AG04450 (cell line): ENCODE measurements at regions not wholly inside any gene's neighbourhood (a gene's known extent, or its start where the extent isn't known, plus 50 kb on each side); places are given as distances from the start of the nearest gene placed in this dataset.
"Not testable (repeated sequence)": the region's sequence is repeated elsewhere in the genome, so short reads cannot be mapped to it uniquely, and the experiment has no call there.

Experiments used
- CTCF ChIA-PET: fragments of 300-600, 350-600 bp; formaldehyde crosslinking; extraction: SDS; loops from one replicate; lab custom pipeline; 2022; ENCODE audit warnings: antibody characterized with exemption, inconsistent platforms; lab: Charles Lee
- POLR2A ChIA-PET: fragments of 350-600 bp; formaldehyde crosslinking; extraction: SDS; loops from one replicate; lab custom pipeline; 2021; ENCODE audit warnings: antibody characterized with exemption, inconsistent platforms; lab: Yijun Ruan, JAX
- DNase-seq: peaks from one replicate; pipeline ENCODE4 v3.0.0-alpha.2; 2011; ENCODE audit warnings: low read depth, low spot score
- H3K27ac ChIP-seq: one replicate; pipeline ENCODE4 v1.5.1; 2012; ENCODE audit warnings: low read depth, low read length, control low read depth
- H3K27me3 ChIP-seq: one replicate; pipeline ENCODE4 v1.6.0; 2012; ENCODE audit warnings: low read length; ENCODE audit not compliant: control insufficient read depth, insufficient read depth
- H3K4me3 ChIP-seq: 2 replicates; pipeline ENCODE4 v1.5.1; 2011; ENCODE audit warnings: mild to moderate bottlenecking, low read depth, low read length, control low read depth
- H3K9me3 ChIP-seq: 2 replicates; pipeline ENCODE4 v1.5.1; 2012; ENCODE audit warnings: low read length; ENCODE audit not compliant: control insufficient read depth, insufficient read depth
- TF ChIP-seq, protein P1 (sequence below): IDR thresholded peaks from 2 replicates; pipeline ENCODE4 v1.5.1; 2011; ENCODE audit warnings: low read depth, low read length, control low read depth, inconsistent platforms

DNA sequence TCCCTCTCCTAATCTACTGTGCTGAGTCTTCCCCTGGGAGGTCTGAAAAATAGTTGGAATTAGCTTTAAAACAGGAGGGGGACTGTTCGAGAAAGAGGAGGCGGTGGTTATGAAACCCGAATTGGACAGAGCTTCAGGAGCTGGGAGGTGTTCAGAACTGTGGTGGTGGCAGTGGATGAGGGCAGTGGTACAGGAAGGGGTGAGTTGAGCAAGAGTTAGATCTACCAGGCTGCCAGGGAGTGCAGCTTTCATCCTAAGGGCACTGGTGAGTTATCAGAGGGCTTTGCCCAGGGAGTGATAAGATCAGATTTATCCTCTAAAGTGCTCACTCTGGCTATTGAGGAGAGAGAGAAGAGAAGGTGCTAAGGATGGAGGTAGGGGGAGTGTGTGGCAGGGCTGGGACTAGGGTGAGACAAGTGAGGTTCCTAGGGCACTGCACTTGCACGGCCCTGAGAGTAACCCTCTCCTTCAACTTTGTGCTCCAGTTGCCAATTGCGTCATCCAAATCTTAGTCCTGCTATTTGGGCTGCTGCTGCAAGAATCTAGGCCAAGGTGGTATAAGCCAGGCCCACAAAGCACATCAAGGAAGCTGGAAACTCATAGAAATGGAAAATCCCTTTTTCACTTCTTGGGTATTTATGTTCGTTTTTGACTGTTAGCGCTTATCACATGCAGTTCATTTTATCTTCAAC, 540.3 kb downstream of the XYLT1 start:
- TF ChIP-seq, protein P1, sequence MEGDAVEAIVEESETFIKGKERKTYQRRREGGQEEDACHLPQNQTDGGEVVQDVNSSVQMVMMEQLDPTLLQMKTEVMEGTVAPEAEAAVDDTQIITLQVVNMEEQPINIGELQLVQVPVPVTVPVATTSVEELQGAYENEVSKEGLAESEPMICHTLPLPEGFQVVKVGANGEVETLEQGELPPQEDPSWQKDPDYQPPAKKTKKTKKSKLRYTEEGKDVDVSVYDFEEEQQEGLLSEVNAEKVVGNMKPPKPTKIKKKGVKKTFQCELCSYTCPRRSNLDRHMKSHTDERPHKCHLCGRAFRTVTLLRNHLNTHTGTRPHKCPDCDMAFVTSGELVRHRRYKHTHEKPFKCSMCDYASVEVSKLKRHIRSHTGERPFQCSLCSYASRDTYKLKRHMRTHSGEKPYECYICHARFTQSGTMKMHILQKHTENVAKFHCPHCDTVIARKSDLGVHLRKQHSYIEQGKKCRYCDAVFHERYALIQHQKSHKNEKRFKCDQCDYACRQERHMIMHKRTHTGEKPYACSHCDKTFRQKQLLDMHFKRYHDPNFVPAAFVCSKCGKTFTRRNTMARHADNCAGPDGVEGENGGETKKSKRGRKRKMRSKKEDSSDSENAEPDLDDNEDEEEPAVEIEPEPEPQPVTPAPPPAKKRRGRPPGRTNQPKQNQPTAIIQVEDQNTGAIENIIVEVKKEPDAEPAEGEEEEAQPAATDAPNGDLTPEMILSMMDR = no peak
- ChIA-PET POLR2A (no interaction called here), CTCF (no interaction called here)
- no peak overlapping the region for H3K27ac ChIP-seq
- peaks cover 3% of the 10 kb centered on the region; the same call in 1 of the 2 replicates for H3K9me3 ChIP-seq
- DNase-seq = no peak
- no peaks in the 10 kb centered on the region for H3K27me3 ChIP-seq
- H3K4me3 ChIP-seq = no peak overlapping the region

DNA sequence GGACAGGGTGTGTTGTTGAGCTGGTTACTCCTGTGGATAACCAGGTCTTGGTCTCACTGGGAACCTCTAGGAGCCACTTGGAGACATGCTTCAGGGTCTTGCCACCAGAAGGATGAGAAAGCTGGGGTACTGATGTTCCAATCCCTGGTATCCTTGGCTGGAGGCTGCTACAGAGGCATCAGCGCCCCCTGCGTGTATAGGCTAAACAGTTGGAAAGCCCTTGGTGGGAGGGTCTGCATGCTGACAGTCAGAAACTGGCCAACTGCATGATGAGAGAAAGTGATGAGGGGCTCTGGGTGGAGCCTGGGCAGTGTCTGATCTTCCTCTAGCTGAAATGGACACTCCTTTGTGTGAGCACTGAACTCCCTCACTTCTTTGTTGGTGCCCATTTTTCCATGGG, 536.9 kb downstream of the XYLT1 start:
- H3K27me3 ChIP-seq = no peaks in the 10 kb centered on the region
- TF ChIP-seq, protein P1 = no peak
- CTCF ChIA-PET = interaction anchor here (0.5 kb wide), 1 partner anchor 12 kb away, joined by 4 read pairs; no protein-coding TSS in a partner anchor
- no peak overlapping the region for H3K4me3 ChIP-seq
- H3K27ac ChIP-seq = no peak overlapping the region
- DNase-seq = no peak
- POLR2A ChIA-PET = no interaction called here
- peaks cover 3% of the 10 kb centered on the region; the same call in 1 of the 2 replicates for H3K9me3 ChIP-seq

DNA sequence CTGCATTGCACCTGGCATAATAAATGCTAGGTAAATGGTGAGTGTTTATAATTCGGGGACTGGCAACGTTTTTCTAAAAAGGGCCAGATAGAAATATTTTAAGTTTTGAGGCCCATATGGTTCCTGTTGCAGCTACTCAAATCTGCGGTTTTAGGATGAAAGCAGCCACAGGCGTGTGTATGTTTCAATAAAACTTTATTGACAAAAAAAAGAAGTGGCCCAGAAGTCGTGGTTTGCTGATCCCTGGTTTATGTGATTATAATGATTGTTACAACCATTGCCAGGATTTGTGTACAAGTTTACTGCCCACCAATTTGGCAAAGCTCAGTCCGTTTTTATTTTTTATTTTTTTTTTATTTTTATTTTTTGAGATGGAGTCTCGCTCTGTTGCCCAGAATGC, 536.1 kb downstream of the XYLT1 start:
- ChIA-PET CTCF (no interaction called here), POLR2A (no interaction called here)

DNA sequence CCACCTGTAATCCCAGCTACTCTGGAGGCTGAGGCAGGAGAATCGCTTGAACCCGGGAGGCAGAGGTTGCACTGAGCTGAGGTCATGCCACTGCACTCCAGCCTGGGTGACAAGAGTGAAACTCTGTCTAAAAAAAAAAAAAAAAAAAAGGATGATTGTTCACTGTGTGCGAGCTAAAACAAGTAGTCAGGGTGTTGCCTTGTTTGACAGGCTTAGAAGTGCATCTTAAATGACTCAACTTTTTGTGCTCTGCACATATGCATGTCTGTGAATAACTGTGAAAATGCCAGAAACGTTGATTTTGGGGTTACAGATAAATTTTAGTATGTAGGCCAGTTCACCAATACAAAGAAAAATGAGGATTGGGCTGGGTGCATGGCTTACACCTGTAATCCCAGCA, 534.9 kb downstream of the XYLT1 start:
- POLR2A ChIA-PET, H3K9me3 ChIP-seq, DNase-seq, H3K4me3 ChIP-seq, CTCF ChIA-PET, H3K27me3 ChIP-seq, H3K27ac ChIP-seq: not testable (repeated sequence)

More for the DNA sequence above, 536.1 kb downstream of the XYLT1 start:
- no peaks in the 10 kb centered on the region for H3K27me3 ChIP-seq
- H3K9me3 ChIP-seq = peaks cover 3% of the 10 kb centered on the region; the same call in 1 of the 2 replicates
- no peak overlapping the region for H3K4me3 ChIP-seq
- DNase-seq = no peak
- H3K27ac ChIP-seq = no peak overlapping the region
- TF ChIP-seq, protein P1 = no peak

DNA sequence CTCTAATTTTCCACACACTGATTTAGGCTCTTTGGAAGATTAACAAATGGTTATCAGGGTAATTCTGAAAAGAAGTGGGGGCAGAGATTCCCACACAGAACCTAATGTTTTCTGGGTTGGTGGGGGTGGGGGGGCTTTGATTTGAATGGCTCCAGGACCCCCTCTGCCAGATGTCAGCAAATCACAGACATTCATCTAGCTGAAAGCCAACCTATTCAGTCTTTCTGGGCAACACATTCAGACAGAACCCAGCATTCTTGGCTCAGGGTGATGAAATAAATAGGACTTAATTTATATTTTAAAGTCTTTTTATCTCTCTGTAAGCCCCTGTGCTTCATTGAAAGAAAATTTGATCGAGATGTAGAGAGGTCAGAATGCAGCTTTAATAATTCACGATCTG, 533.2 kb downstream of the XYLT1 start:
- ChIA-PET CTCF (no interaction called here), POLR2A (no interaction called here)
- no peaks in the 10 kb centered on the region for H3K27me3 ChIP-seq
- no peak overlapping the region for H3K27ac ChIP-seq
- TF ChIP-seq, protein P1 = no peak
- H3K4me3 ChIP-seq = no peak overlapping the region
- H3K9me3 ChIP-seq = peaks cover 3% of the 10 kb centered on the region; the same call in 1 of the 2 replicates
- DNase-seq = no peak
